ENCODE measurements at regions not wholly inside any gene's neighbourhood (a gene's known extent, or its start where the extent isn't known, plus 50 kb on each side); places are given as distances from the start of the nearest gene placed in this dataset.

DNA sequence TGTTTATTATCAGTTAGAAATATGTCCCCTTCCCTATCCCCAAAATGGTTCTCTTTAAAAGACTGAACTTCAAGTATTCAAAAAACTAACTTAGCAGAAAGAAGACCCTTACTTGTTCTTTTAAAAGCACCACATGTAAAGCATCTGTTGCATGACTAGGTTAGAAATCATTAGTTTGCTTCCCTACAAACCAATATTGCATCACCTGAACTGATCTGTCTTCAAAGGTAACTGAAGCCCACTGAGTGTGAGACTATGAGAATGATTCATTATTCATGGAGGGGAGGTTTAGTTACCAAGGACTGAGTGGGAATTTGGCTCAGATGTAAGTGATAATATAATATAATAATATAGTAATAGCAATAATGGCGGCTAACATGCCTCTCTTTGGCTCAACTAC is 231.7 kb downstream of the SPRY1 start:
- Histone ChIP-seq H3K27ac (no peak overlapping the region), H3K9me3 (no peaks in the 10 kb centered on the region), H3K4me3 (no peak overlapping the region), H3K27me3 (no peaks in the 10 kb centered on the region), H3K4me1 (no peaks in the 10 kb centered on the region), H3K36me3 (no peaks in the 10 kb centered on the region)
- TF ChIP-seq, protein P1, sequence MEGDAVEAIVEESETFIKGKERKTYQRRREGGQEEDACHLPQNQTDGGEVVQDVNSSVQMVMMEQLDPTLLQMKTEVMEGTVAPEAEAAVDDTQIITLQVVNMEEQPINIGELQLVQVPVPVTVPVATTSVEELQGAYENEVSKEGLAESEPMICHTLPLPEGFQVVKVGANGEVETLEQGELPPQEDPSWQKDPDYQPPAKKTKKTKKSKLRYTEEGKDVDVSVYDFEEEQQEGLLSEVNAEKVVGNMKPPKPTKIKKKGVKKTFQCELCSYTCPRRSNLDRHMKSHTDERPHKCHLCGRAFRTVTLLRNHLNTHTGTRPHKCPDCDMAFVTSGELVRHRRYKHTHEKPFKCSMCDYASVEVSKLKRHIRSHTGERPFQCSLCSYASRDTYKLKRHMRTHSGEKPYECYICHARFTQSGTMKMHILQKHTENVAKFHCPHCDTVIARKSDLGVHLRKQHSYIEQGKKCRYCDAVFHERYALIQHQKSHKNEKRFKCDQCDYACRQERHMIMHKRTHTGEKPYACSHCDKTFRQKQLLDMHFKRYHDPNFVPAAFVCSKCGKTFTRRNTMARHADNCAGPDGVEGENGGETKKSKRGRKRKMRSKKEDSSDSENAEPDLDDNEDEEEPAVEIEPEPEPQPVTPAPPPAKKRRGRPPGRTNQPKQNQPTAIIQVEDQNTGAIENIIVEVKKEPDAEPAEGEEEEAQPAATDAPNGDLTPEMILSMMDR (IDR thresholded peaks at IDR 0.05), result no peak
- TF ChIP-seq POLR2A (IDR thresholded peaks at IDR 0.05), result no peak
- DNase-seq, result no peak

DNA sequence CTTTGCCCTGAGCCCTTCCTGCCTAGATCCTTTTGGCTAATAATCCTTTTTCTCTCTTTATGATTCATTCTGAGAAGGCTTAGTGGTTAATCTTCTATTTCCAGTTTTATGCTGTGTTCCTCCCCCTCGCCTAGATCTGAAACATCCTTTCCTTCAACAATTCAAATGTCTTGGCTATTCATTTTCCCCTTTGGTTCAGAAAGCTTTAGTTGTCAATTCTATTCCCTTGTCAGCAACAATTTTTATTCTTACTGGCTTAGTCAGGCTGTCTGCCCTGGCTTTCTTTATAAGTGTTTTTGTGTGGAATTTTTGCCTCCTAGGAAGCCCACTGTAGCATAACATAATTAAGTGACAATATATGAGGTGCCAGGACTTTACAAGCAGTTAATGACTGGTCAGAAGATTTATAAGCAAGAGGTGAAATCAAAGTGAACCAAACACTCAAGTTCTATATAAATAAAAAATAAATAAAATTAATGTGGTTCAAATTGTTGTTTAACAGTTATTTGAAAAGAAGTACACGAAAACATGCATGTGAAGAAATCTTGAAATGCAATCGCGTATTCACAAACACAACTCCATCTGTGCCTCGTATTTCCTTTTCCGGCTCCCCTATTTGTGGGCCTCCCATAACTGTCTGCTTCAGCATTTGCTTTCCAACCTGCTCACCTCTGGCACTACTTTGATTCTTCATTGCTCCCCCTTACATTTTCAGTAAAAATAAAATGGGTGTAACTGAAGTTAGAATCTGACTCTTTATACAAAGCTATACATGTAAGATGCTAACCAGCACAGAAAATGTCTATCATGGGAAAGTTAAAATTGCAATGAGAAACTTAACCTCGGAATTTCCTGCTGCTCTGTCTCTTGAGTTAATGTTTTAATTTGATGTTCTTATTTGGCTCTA is 235.4 kb downstream of the SPRY1 start:
- H3K9me3 ChIP-seq, result no peaks in the 10 kb centered on the region
- H3K4me1 ChIP-seq, result no peaks in the 10 kb centered on the region
- no peaks in the 10 kb centered on the region for H3K27me3 ChIP-seq
- H3K4me3 ChIP-seq, result no peak overlapping the region
- H3K36me3 ChIP-seq, result no peaks in the 10 kb centered on the region
- no peak for TF ChIP-seq POLR2A (IDR thresholded peaks at IDR 0.05)
- TF ChIP-seq, protein P1 (IDR thresholded peaks at IDR 0.05), result no peak
- H3K27ac ChIP-seq, result no peak overlapping the region
- DNase-seq, result no peak

DNA sequence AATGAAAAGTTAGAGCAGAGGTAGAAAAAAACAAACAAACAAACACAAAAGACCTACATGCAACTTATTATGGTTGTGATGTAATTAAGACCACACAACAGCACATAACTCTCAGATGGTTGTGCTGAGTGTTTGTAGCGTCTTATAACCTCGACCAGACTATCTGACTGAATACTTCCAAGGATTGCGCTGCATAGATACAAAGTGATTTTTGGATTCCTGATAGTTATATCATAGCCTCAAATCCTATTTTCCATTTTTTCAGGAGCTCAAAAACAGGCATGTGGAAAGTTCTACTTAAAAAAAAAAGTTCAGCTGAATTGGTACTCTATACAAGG is 236.1 kb downstream of the SPRY1 start:
- Histone ChIP-seq H3K9me3 (no peaks in the 10 kb centered on the region), H3K4me1 (no peaks in the 10 kb centered on the region), H3K36me3 (no peaks in the 10 kb centered on the region), H3K27ac (no peak overlapping the region), H3K27me3 (no peaks in the 10 kb centered on the region), H3K4me3 (no peak overlapping the region)
- no peak for DNase-seq
- TF ChIP-seq POLR2A (IDR thresholded peaks at IDR 0.05), result no peak
- TF ChIP-seq, protein P1 (IDR thresholded peaks at IDR 0.05), result no peak

DNA sequence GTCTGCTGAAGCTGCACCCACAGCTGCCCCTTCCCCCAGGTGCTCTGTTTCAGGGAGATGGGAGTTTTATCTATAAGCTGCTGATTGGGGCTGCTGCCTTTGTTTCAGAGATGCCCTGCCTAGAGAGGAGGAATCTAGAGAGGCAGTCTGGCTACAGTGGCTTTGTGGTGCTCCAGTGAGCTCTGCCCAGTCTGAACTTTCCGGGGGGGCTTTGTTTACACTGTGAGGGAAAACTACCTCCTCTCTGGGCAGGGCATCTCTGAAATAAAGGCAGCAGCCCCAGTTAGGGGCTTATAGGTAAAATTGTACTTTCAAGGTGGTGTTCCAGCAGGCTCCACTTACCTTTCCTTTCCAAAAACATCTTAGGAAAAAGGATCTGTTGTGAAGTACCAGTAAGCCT is 242.2 kb downstream of the SPRY1 start:
- H3K27me3 ChIP-seq, result no peaks in the 10 kb centered on the region
- no peaks in the 10 kb centered on the region for H3K4me1 ChIP-seq
- no peak overlapping the region for H3K27ac ChIP-seq
- H3K4me3 ChIP-seq, result no peak overlapping the region
- TF ChIP-seq, protein P1 (IDR thresholded peaks at IDR 0.05), result no peak
- TF ChIP-seq POLR2A (IDR thresholded peaks at IDR 0.05), result no peak
- no peaks in the 10 kb centered on the region for H3K9me3 ChIP-seq
- no peaks in the 10 kb centered on the region for H3K36me3 ChIP-seq
- no peak for DNase-seq

DNA sequence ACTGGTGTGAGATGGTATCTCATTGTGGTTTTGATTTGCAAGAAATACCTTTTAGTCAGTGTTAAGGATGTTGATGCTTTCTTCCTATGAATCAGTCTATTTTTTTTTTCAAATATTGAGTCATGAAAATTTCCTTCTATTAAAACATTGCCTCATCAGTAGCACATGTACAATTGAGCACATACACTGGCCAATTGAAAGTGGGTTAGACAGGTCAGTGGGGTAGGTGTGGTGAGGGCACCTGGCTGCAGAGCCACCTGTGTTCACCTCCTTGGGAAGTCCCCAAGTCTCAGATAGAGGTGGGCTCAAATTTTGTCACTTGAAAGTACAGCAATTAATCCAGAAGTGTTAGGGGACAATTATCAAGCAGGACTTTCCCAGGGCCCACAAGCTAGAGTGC is 243.7 kb downstream of the SPRY1 start:
- no peaks in the 10 kb centered on the region for H3K4me1 ChIP-seq
- H3K36me3 ChIP-seq, result no peaks in the 10 kb centered on the region
- H3K27ac ChIP-seq, result no peak overlapping the region
- no peaks in the 10 kb centered on the region for H3K9me3 ChIP-seq
- no peak for DNase-seq
- H3K27me3 ChIP-seq, result no peaks in the 10 kb centered on the region
- TF ChIP-seq, protein P1 (IDR thresholded peaks at IDR 0.05), result no peak
- no peak for TF ChIP-seq POLR2A (IDR thresholded peaks at IDR 0.05)
- no peak overlapping the region for H3K4me3 ChIP-seq
